T-helper 2 cell (primary cell): ENCODE measurements at regions not wholly inside any gene's neighbourhood (a gene's known extent, or its start where the extent isn't known, plus 50 kb on each side); places are given as distances from the start of the nearest gene placed in this dataset.
"Not testable (repeated sequence)": the region's sequence is repeated elsewhere in the genome, so short reads cannot be mapped to it uniquely, and the experiment has no call there.

ENCODE experiments used
- DNase-seq, 5 experiments: peaks; one replicate each; pipeline versions ENCODE4 v3.0.0 to v3.0.0-alpha.2; 2012 to 2022

- no peak for DNase-seq
These were observed 948.5 kb downstream of the SLC4A3 start for GRCh38 chr2:220575963-220576362.

- DNase-seq: no peak
These were observed 952.0 kb downstream of the SLC4A3 start for GRCh38 chr2:220579452-220579851.

GRCh38 chr2:220580113-220580512 is 952.7 kb downstream of the SLC4A3 start:
- no peak for DNase-seq

- DNase-seq: no peak
These were observed 956.3 kb downstream of the SLC4A3 start for GRCh38 chr2:220583725-220584124.

GRCh38 chr2:220585241-220585640 is 957.8 kb downstream of the SLC4A3 start:
- DNase-seq: no peak

- DNase-seq: no peak
These were observed 959.6 kb downstream of the SLC4A3 start for GRCh38 chr2:220586980-220587530.

- no peak for DNase-seq
These were observed 960.7 kb downstream of the SLC4A3 start for GRCh38 chr2:220588148-220588547.

- DNase-seq: no peak
These were observed 963.0 kb downstream of the SLC4A3 start for GRCh38 chr2:220590476-220590875.

GRCh38 chr2:220593526-220593925 is 966.1 kb downstream of the SLC4A3 start:
- DNase-seq: no peak

- no peak for DNase-seq
These were observed 970.4 kb downstream of the EPHA4 start for GRCh38 chr2:220601674-220602073.

- DNase-seq: not testable (repeated sequence)
These were observed 959.1 kb downstream of the EPHA4 start for GRCh38 chr2:220613004-220613403.

- no peak for DNase-seq
These were observed 958.0 kb downstream of the EPHA4 start for GRCh38 chr2:220614064-220614463.

- DNase-seq: no peak
These were observed 952.4 kb downstream of the EPHA4 start for GRCh38 chr2:220619525-220620220.

GRCh38 chr2:220626603-220627002 is 945.5 kb downstream of the EPHA4 start:
- no peak for DNase-seq

- DNase-seq: no peak
These were observed 943.9 kb downstream of the EPHA4 start for GRCh38 chr2:220628252-220628651.

- peak in 1 of 5 experiments; percentile 3 for DNase-seq
These were observed 931.0 kb downstream of the EPHA4 start for GRCh38 chr2:220641137-220641536.

GRCh38 chr2:220646424-220646823 is 925.7 kb downstream of the EPHA4 start:
- DNase-seq: peak in 1 of 5 experiments; percentile 24

GRCh38 chr2:220648628-220649027 is 923.5 kb downstream of the EPHA4 start:
- DNase-seq: no peak

GRCh38 chr2:220653776-220654175 is 918.3 kb downstream of the EPHA4 start:
- no peak for DNase-seq

GRCh38 chr2:220654322-220654721 is 917.8 kb downstream of the EPHA4 start:
- DNase-seq: no peak

- DNase-seq: no peak
These were observed 911.6 kb downstream of the EPHA4 start for GRCh38 chr2:220660277-220661145.

- DNase-seq: no peak
These were observed 909.7 kb downstream of the EPHA4 start for GRCh38 chr2:220662431-220662830.

- DNase-seq: no peak
These were observed 909.0 kb downstream of the EPHA4 start for GRCh38 chr2:220663065-220663464.
